Aorta (tissue), 5 donors: ENCODE measurements at regions not wholly inside any gene's neighbourhood (a gene's known extent, or its start where the extent isn't known, plus 50 kb on each side); places are given as distances from the start of the nearest gene placed in this dataset.
A peak's percentile ranks its signal among the peaks of the same experiment; 100 is the strongest.
"Not testable (repeated sequence)": the region's sequence is repeated elsewhere in the genome, so short reads cannot be mapped to it uniquely, and the experiment has no call there.

ENCODE experiments used
- ATAC-seq: fragments of 200-7000 bp; cut with Tn5 transposase; one replicate; pipeline ENCODE4 v1.9.1; 2022; ENCODE audit warnings: moderate library complexity; ENCODE audit not compliant: low FRiP score
- DNase-seq, 2 donors: peaks; one replicate each; pipeline ENCODE4 v3.0.0-alpha.2; 2020
- H3K27ac ChIP-seq, 2 donors: one replicate each; pipeline ENCODE4 v1.5.1; 2013; ENCODE audit warnings: low read length in 2 of 2, mild to moderate bottlenecking in 2 of 2, moderate library complexity in 2 of 2, control low read depth in 1 of 2, inconsistent platforms in 1 of 2, low read depth in 1 of 2
- H3K27me3 ChIP-seq, 2 donors: one replicate each; pipeline ENCODE4 v1.6.1; 2013; ENCODE audit warnings: control low read depth in 1 of 2, low read length in 1 of 2, mild to moderate bottlenecking in 1 of 2, moderate library complexity in 1 of 2; ENCODE audit not compliant: insufficient read depth in 2 of 2, control insufficient read depth in 1 of 2
- H3K36me3 ChIP-seq, 2 donors: one replicate each; pipeline ENCODE4 v1.6.1; 2013; ENCODE audit warnings: control low read depth in 1 of 2, low read length in 1 of 2, mild to moderate bottlenecking in 1 of 2; ENCODE audit not compliant: insufficient read depth in 2 of 2, control insufficient read depth in 1 of 2
- H3K4me1 ChIP-seq, 2 donors: one replicate each; pipeline ENCODE4 v1.6.1; 2013; ENCODE audit warnings: low read length in 2 of 2, control low read depth in 1 of 2, mild to moderate bottlenecking in 1 of 2, moderate library complexity in 1 of 2; ENCODE audit not compliant: insufficient read depth in 2 of 2, control insufficient read depth in 1 of 2
- H3K4me3 ChIP-seq, 2 donors: one replicate each; pipeline ENCODE4 v1.5.1; 2013; ENCODE audit warnings: low read length in 2 of 2, control low read depth in 1 of 2, mild to moderate bottlenecking in 1 of 2
- H3K9me3 ChIP-seq: one replicate; pipeline ENCODE4 v1.6.1; 2013; ENCODE audit warnings: mild to moderate bottlenecking, low read length; ENCODE audit not compliant: control insufficient read depth
- WGBS, 2 donors: extraction: QIAGEN DNeasy Blood & Tissue Kit; methylation state at CpG; one replicate each; pipeline ENCODE4 v1.1.7; 2013; 5-methylcytosine and 5-hydroxymethylcytosine counted together
- intact Hi-C, 2 donors: fragments of 100-400 bp; cut with DNase I; formaldehyde crosslinking; loops; one replicate each; pipeline versions ENCODE4 v1.14.2 to v1.15.0; 2022
- donor health status: healthy with polysubstance abuse.
- donor health status: Bipolar disorder and iron deficiency.
- donor health status: DM: no; HTN: no; CAD: no.
- donor health status: DM: no; HTN: no; CAD: no.
- donor health status: DM: yes; HTN: yes; CAD: no.

- Histone ChIP-seq H3K9me3 (no peaks in the 10 kb centered on the region), H3K27me3 (no peaks in the 10 kb centered on the region), H3K27ac (no peak overlapping the region), H3K36me3 (no peaks in the 10 kb centered on the region), H3K4me1 (no peaks in the 10 kb centered on the region), H3K4me3 (no peak overlapping the region)
- intact Hi-C loops: no loop called here
- DNase-seq (no peak), ATAC-seq (peak; percentile 36)
These were observed 422.7 kb upstream of the CDH20 start for GRCh38 chr18:60910534-60910933.

- ATAC-seq: peak; percentile 44
- WGBS, 2 donors: 22 to 23% methylated on average over 2 of the region's 2 CpGs
- Histone ChIP-seq H3K4me3 (no peak overlapping the region), H3K27ac (no peak overlapping the region), H3K4me1 (no peaks in the 10 kb centered on the region), H3K27me3 (no peaks in the 10 kb centered on the region), H3K9me3 (no peaks in the 10 kb centered on the region), H3K36me3 (no peaks in the 10 kb centered on the region)
- no peak for DNase-seq
- intact Hi-C loops: no loop called here
These were observed 421.7 kb upstream of the CDH20 start for GRCh38 chr18:60911504-60911903.

- WGBS, 2 donors: 7 to 12% methylated on average over 2 of the region's 2 CpGs
- ATAC-seq: no peak
- DNase-seq: no peak
- H3K4me1 ChIP-seq: no peaks in the 10 kb centered on the region
- no peak overlapping the region for H3K4me3 ChIP-seq
- H3K27me3 ChIP-seq: no peaks in the 10 kb centered on the region
- no peaks in the 10 kb centered on the region for H3K36me3 ChIP-seq
- no peaks in the 10 kb centered on the region for H3K9me3 ChIP-seq
- intact Hi-C loops: no loop called here
- H3K27ac ChIP-seq: no peak overlapping the region
These were observed 418.1 kb upstream of the CDH20 start for GRCh38 chr18:60915160-60915559.

DNA sequence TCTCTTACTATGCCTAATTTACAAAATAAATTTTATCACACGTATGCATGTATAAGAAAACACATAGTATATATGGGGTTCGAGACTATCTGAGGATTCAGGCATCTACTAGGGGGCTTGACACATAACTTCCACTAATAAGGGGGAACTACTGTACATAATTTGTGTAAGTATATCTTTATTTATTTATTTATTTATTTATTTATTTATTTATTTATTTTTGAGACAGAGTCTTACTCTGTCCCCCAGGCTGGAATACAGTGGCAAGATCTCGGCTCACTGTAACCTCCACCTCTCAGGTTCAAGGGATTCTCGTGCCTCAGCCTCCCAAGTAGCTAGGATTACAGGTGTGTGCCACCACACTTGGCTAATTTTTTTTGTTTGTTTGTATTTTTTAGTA lies 414.4 kb upstream of the CDH20 start:
- H3K27me3 ChIP-seq, H3K4me3 ChIP-seq, H3K9me3 ChIP-seq, H3K4me1 ChIP-seq, H3K27ac ChIP-seq, H3K36me3 ChIP-seq, ATAC-seq, DNase-seq, intact Hi-C loops: not testable (repeated sequence)
- WGBS, 2 donors: 93 to 94% methylated on average over 4 of the region's 4 CpGs

DNA sequence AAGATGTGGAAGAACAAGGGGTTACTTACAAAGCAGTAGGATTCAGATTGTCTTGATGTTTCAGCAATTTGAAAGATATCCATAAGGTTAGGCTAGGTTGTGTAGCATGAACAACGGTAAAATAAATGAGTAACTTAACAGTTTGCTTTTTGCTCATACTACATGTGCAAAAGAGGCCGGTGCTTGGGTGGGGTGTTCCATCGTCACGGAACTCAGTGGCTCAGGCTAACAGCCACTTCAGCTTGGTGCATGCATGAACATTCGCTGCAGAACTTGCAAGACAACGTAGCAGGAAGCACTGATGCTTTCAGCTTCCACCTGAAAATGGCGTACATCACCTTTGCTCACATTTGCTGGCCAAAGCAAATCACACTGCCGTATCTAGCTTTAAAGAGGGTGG lies 407.3 kb upstream of the CDH20 start:
- 93 to 94% methylated on average over 8 of the region's 8 CpGs for WGBS, 2 donors
- Histone ChIP-seq H3K4me1 (no peaks in the 10 kb centered on the region), H3K27me3 (no peaks in the 10 kb centered on the region), H3K36me3 (no peaks in the 10 kb centered on the region), H3K27ac (no peak overlapping the region), H3K4me3 (no peak overlapping the region), H3K9me3 (no peaks in the 10 kb centered on the region)
- intact Hi-C loops: no loop called here
- DNase-seq (no peak), ATAC-seq (no peak)

DNA sequence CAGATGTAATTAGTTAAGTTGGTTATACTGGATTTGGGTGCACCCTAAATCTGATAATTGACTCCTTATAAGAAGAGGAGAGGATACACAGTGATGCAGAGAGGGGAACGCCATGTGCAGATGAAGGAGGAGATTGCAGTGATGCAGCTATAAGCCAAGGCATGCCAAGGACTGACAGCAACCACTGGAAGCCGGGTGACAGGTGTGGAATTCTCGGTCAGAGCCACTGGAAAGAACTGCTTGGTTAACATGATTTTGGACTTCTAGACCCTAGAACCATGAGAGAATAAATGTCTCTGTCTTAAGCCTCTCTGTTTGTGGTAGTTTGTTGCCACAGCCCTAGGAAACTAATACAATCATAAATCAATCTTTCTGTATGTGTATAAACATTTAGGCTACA lies 403.3 kb upstream of the CDH20 start:
- intact Hi-C loops: no loop called here
- Histone ChIP-seq H3K36me3 (no peaks in the 10 kb centered on the region), H3K9me3 (no peaks in the 10 kb centered on the region), H3K4me3 (no peak overlapping the region), H3K27me3 (no peaks in the 10 kb centered on the region), H3K27ac (no peak overlapping the region), H3K4me1 (peaks cover 0 to 2% of the 10 kb centered on the region in 2 donors)
- ATAC-seq (no peak), DNase-seq (no peak)
- 84 to 85% methylated on average over 3 of the region's 3 CpGs for WGBS, 2 donors

DNA sequence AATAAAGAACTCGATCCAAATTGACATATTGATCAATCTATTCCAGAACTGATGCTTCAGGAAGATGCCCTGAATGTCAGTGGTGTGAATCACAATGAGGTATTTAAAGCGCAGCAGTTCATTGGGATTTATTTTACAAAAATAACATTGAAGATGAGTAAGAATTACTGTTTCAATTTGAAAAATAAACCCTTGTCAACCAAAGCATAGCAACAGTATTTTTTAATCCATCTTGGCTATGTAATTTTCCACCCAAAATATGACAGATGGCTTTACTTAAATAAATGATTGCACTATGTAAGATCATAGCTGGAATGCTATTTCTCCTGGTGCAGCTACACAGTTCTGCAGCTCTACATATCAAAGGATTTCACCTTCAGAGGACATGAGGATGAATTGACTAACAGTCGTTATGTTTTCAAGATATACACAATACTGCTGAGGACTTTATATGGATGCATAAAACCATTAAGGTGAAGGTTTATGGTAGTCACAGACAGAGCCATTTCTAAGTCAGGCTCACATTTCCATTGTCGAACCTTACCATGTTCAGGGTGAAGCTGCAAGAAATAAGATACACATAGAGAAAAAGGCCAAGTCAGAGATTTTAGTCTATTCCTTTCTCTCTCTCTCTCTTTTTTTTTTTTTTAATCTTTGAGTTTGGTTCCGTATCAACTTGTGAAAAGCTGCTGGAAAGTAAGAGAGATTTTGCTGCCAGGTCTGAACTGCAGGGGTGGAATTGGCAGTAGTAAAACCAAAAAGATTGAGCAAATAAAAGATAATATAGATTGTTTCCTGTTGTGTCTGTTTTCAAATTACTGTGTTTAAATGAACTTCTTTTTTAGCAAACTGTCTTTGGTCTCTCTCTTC lies 398.0 kb upstream of the CDH20 start:
- Histone ChIP-seq H3K27me3 (no peaks in the 10 kb centered on the region), H3K27ac (no peak overlapping the region), H3K4me3 (no peak overlapping the region), H3K9me3 (no peaks in the 10 kb centered on the region), H3K36me3 (no peaks in the 10 kb centered on the region), H3K4me1 (peaks cover 0 to 2% of the 10 kb centered on the region in 2 donors)
- intact Hi-C loops: no loop called here
- ATAC-seq: no peak
- DNase-seq: no peak
- 52 to 55% methylated on average over 5 of the region's 5 CpGs for WGBS, 2 donors

- DNase-seq (no peak), ATAC-seq (no peak)
- Histone ChIP-seq H3K4me1 (peaks cover 0 to 2% of the 10 kb centered on the region in 2 donors), H3K36me3 (no peaks in the 10 kb centered on the region), H3K4me3 (no peak overlapping the region), H3K27ac (no peak overlapping the region), H3K27me3 (no peaks in the 10 kb centered on the region), H3K9me3 (no peaks in the 10 kb centered on the region)
- intact Hi-C loops: no loop called here
These were observed 397.1 kb upstream of the CDH20 start for GRCh38 chr18:60936101-60936500.

DNA sequence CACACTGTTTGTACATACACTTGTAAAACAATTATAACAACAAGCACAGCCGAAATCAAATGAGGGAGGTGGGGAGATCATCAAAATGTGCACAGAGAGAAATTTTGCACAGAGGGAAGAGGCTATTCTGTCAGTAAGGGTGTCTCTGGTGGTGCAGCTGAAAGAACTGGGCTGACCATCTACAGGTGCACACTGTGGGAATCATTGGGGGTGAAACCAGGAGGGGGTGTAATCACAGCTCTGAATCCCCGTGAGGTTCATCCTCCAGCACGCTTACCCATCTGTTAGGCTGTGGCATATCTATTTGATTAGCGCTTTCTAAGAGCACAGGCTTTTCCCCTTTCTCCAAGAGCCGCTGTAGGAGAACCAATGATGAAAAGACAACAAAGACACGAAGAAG lies 389.9 kb upstream of the CDH20 start:
- H3K27ac ChIP-seq: no peak overlapping the region
- H3K9me3 ChIP-seq: no peaks in the 10 kb centered on the region
- DNase-seq (no peak), ATAC-seq (no peak)
- no peaks in the 10 kb centered on the region for H3K4me1 ChIP-seq
- WGBS, 2 donors: 78 to 82% methylated on average over 6 of the region's 6 CpGs
- no peaks in the 10 kb centered on the region for H3K36me3 ChIP-seq
- H3K27me3 ChIP-seq: no peaks in the 10 kb centered on the region
- intact Hi-C loops: no loop called here
- H3K4me3 ChIP-seq: no peak overlapping the region
